PC-9 (cell line): ENCODE measurements at regions not wholly inside any gene's neighbourhood (a gene's known extent, or its start where the extent isn't known, plus 50 kb on each side); places are given as distances from the start of the nearest gene placed in this dataset.
"Not testable (repeated sequence)": the region's sequence is repeated elsewhere in the genome, so short reads cannot be mapped to it uniquely, and the experiment has no call there.

Source experiments
- EZH2 ChIP-seq: fragments of 200-600 bp; sonication (generic); IDR thresholded peaks from 2 replicates; pipeline ENCODE4 v1.8.0; 2017; ENCODE audit warnings: antibody characterized with exemption, low read depth
- TF ChIP-seq, protein P1 (sequence below): fragments of 200-600 bp; sonication (generic); conservative IDR thresholded peaks from 2 replicates; pipeline ENCODE4 v1.6.1; 2017; ENCODE audit warnings: mixed run types, antibody characterized with exemption, mild to moderate bottlenecking, moderate library complexity

GRCh38 chr2:228425411-228426060 lies 244.0 kb upstream of the SPHKAP start:
- not testable (repeated sequence) for TF ChIP-seq EZH2
- TF ChIP-seq, protein P1, sequence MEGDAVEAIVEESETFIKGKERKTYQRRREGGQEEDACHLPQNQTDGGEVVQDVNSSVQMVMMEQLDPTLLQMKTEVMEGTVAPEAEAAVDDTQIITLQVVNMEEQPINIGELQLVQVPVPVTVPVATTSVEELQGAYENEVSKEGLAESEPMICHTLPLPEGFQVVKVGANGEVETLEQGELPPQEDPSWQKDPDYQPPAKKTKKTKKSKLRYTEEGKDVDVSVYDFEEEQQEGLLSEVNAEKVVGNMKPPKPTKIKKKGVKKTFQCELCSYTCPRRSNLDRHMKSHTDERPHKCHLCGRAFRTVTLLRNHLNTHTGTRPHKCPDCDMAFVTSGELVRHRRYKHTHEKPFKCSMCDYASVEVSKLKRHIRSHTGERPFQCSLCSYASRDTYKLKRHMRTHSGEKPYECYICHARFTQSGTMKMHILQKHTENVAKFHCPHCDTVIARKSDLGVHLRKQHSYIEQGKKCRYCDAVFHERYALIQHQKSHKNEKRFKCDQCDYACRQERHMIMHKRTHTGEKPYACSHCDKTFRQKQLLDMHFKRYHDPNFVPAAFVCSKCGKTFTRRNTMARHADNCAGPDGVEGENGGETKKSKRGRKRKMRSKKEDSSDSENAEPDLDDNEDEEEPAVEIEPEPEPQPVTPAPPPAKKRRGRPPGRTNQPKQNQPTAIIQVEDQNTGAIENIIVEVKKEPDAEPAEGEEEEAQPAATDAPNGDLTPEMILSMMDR, result not testable (repeated sequence)
